ENCODE measurements at regions not wholly inside any gene's neighbourhood (a gene's known extent, or its start where the extent isn't known, plus 50 kb on each side); places are given as distances from the start of the nearest gene placed in this dataset.

DNA sequence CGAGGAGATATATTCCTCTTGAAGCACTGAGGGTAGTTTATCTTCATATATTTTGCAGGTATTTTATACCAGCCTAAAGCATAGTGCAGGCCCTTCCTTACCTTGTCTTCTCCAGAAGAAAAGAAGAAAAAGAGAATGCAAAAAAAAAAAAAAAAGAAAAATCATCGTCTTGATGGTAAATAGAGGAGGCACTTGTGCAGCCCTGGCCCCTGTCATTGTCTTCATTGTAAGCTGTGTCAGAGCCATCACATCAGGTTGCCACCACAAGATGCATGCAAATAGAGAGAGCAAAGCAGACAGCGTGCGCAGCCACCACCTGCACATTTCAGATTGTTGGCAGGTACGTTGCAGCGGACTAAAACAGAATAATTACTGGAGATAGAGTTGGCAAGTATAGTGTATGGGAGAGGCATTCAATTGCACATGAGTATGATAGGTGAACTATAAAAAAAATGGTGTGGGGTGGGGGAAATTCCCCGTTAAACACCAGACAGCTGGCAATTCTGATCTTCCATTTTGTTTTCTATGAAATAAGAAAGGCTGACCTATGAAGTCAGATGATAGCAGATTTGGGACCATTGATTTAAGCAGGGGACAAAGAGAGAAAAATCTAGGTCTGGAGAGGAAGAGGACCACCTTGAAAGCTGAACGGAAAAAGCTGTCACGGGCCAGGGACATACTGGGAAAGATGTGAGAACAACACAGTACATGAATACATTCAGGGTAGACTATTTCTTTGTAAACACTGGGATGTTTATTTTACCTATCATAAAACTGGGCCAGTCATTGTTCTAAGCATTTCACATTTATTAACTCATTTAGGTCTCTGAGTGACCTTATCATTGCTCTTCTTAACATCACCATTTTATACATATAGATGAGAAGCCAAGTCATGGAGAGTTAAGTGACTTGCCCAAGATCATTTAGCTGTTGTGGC lies 306.3 kb upstream of the SP8 start:
- DNase-seq (ENCODE audit: low read depth) = no peak

DNA sequence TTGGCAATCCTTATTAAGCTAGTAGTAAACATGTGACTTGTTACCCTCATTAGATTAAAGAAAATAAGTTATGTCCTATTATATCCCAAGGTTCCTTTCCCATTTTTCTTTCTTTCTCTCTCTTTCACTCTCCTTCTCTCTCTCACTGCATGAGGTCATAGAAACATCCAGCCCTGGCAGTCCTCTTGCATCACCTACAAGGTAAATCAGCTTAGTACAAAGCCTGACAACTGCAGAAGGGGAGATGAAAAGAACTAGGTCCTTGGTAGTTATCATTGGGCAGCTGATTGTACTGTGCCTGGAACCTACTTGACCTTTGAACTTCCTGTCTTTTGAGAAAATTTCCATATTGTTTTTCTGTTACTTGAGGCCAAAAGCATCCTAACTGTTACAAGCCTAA lies 307.9 kb upstream of the SP8 start:
- DNase-seq (ENCODE audit: low read depth) = no peak

DNA sequence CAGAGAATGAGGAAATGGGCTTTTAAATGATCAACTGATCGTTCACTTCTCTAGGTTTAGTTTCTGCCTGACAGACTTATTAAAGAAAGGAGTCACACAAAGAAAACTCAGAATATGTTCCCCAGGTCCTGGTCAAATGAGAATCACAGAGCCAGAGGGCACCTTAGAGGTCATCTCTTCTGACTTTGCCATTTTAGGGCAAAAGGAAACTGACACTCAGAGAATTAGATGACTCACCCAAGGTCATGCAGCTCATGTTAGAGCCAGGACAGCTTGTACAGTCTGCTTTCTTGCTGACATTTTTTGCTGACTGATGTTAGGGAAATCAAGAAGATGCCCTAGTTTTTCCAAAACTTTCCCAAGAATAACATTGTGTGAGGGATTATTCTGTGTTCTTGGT lies 312.7 kb upstream of the SP8 start:
- DNase-seq (ENCODE audit: low read depth) = no peak

DNA sequence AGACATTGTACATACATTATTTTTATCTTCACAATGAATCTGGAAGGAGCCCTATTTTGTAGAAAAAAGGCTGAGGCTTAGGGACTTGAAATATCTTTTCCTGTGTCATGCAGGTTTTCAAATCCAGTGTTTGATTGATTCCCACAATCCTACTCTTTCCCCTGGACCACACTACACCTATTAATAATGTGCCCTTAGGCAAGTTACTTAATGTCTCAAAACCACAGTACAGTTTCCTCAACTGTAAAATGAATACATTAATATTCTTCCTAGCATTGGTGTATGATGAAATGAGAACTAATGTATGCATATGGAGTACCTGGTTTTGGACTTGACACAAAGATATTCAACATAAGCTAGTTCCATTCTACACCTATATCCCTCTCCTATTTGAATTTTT lies 313.3 kb upstream of the SP8 start:
- DNase-seq (ENCODE audit: low read depth) = no peak

DNA sequence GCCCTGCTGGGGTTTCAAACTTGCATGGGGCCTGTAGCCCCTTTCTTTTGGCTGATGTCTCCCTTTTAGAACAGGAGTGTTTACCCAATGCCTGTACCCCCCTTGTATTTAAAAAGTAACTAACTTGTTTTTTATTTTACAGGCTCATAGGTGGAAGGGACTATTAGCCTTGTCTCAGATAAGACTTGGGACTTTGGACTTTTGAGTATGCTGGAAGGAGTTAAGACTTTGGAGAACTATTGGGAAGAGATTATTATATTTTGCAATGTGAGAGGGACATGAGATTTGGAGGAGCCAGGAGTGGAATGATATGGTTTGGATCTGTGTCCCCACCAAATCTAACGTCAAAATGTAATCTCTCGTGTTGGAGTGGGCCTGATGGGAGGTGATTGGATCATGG lies 314.9 kb upstream of the SP8 start:
- no peak for DNase-seq (ENCODE audit: low read depth)

DNA sequence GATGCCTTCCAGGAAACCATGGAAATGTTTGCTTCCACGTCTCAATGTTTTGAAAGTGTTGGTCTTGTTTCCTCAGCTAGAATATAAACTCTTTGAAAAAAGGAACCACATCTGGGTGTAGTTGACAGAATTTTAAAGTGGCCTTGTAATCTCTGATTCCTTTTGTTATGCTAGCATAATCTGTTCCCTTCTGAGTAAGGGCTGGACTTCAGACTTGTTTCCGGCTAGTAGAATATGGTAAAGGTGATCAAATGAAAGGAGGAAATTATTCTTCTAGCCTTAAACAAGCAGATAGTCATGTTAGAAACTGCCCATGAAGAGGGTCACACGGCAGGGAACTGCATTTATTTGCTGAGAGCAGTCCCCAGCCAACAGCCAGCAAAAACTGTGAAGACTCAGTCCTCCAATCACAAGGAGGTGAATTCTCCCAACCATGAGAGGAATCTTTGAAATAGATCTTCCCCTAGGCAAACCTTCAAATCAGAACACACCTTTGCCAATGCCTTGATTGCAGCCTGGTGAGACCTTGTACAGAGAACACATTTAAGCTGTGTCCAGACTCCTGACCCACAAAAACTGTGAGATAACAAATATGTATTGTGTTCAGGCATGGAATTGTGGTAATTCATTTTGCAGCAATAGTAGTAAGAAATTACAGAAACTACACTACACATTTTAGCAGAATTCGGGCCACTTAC lies 316.9 kb upstream of the SP8 start:
- no peak for DNase-seq (ENCODE audit: low read depth)

DNA sequence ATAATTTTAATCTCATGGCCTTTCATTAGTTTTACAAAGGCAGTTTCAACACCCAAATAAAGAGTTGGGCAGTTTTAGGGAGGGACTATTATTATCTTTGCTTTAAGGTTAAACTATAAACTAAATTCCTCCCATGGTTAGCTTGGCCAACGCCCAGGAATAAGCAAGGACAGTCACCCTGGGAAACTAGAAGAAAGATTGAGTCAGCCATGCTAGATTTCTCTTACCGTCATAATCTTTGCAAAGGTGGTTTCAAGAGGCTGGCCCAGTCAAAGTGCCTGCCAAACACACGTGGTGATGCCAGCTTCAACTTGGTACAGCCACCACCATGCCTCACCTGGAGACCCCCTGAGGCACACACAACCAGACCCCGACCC lies 317.4 kb upstream of the SP8 start:
- no peak for DNase-seq (ENCODE audit: low read depth)

DNA sequence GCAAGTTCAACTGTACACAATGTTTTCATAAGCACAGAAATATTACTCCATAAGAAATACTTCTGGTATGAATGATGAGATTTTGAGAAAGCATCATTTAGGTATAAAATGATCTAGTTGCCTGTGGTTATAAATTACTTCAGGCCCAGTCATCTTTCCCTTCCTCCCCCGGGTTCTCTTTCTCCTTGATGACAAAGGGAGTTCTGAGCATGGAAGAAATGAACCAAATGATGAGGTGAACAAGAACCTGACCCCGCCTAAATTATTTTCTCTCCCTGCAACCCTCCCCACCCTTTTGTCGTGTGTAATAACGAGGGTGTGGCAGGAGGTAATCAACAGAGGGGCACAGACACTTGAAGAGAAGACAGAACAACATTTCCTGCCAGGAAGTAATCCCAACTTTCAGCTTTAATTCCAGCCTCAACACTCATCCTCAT lies 319.6 kb upstream of the SP8 start:
- no peak for DNase-seq (ENCODE audit: low read depth)

DNA sequence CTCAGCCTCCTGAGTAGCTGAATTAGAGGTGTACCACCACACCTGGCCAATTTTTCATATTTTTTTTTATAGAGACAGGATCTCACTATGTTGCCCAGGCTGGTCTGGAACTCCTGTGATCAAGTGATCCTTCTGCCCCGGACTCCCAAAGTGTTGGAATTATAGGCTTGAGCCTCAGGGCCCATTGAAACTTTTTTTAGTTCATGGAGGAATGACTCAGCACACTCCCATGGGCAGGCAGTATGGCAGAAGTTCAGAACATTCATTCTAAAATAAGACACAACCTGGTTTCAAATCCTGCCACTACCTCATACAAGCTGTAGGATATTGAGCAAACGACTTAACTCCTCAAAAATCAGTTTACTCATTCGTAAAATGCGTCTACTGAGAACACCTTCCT lies 320.4 kb upstream of the SP8 start:
- DNase-seq (ENCODE audit: low read depth) = no peak

DNA sequence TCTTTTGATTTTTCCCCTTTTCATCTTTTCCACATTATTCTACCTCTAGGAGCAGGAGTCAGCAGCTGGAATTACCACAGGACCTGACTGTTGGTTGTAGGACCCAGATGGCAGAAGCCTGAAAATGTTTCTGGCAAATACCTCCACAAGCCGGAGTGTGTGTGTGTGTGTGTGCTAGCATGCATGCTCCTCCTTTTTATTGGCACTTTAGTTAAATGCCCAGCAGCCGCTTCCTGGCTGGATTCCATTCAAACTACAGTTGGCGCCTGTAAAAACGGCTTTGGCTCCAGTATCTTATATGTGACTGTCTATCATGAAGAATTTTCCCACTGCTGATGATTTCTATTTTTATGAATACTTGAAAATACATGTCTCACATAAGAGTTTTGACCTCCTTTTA lies 319.7 kb upstream of the SP4 start:
- no peak for DNase-seq (ENCODE audit: low read depth)

DNA sequence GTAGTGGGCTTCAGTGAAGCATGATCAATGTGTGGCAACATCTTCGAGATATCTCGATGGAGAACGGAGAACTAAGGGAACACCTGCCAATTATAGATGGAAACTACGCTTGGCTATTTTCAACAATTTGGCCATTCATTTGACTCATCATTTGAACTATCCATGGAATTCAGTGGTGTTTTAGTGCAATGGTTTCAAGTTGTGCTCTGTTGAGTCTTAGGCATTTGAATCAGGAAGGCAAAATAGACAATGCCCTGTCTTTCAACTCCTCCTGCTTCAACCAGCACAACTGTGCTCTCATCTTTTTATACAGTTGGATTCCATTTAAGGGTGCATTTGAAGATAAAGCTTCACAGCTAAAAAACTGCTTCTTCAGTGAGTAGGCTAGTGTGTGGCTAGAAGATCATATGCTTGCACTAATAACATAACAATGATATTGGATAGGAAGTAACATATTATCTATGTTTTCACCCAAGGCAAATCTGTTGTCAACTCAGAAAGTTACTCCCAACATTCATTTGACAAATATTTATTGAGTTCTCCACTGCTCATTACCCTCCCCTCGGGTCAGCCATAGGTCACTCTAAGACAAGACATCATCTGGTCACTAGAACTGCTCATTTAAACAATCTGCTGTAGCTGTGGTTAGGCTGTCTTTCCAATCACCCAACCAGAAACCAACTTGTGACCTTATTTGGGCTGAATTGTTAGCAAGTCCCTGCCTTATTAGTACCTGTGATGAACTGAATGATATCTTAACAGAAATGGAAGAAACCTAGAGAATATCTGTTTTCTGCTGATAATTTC lies 314.1 kb upstream of the SP4 start:
- no peak for DNase-seq (ENCODE audit: low read depth)

DNA sequence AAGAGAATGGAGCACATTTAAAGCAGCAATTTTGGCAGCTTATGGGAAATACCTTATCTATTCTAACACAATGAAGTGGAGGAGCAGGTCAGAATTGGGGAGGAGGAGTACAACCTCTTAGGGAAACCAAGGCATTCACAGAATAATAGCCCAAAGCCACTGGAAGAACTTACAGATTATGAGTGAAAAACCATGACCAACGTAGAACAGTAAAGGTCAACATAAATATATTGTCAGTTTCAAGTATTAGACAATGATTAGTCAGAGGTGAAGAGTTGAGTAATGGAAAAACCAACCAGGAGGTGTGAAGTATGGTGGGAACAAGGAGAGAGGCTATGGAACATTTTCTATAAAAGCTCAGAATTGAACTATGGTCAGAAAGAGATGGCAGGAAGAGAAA lies 304.3 kb upstream of the SP4 start:
- DNase-seq (ENCODE audit: low read depth) = no peak

DNA sequence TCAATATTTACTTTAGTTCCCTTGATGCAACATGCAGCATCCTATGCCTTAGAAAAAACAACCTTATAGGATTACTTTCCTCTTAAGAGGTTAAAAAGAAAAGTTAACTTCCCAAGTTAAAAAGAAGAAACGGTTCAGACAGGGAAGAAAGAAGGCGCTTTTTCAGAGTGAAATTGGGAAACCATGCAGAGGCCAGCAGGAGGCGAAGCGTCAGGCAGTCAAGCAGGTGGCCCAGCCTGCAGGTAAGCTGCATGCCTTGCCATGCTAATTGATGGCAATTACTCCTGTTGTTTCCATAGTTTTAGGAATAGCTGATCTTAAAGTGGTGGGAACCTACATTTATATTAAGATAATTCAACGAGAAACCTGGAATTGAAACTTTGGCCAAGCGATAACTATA lies 302.6 kb upstream of the SP4 start:
- no peak for DNase-seq (ENCODE audit: low read depth)

DNA sequence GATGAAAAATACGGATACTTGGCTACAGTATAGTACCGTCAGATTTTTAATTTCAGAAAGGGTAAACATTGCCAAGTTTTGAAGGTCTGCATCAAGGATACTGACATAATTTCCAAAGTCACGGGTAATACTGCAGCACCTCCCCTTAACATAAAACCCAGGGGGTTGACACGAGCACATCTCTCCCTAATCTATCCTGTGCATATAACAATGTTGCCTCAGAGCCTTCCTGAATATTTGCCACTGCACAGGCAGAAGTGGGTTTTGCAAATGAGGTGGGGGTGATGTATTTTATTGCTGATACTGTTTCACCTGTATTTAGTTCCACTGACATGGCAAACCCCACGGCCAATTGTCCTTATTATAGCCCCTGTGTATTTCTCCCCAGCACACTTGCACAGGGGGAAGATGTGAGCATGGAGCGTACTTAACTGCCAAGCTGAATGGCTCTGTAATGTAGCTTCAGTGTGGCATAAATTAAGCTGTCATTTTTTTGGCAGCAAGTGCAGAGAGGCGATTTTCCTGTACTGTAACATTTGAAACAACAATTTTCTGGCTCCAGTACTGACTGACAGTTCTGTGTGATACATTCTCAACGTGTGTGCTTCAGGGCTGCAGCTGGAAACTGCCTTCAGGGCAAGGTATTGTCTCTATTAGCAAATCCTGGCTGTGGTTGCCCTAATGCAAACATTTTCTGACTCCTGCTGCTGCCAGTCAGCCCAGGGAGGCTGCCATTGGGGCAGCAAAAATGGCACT lies 299.6 kb upstream of the SP4 start:
- DNase-seq (ENCODE audit: low read depth) = no peak

DNA sequence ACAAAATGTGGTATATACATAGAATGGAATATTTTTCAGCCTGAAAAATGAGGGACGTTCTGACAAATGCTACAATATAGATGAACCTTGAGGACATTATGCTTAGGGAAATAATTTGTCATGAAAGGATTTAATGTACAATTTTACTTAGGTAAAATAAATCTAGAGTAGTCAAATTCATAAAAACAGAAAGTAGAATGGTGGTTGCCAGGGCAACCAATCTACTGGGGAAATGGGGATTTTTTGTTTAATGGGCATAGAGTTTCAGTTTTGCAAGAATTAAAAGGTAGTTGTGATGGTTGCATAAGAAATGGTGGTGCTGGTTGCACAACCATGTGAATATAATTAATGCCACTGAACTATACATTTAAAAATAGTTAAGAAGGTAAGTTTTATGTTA lies 296.0 kb upstream of the SP4 start:
- DNase-seq (ENCODE audit: low read depth) = no peak

DNA sequence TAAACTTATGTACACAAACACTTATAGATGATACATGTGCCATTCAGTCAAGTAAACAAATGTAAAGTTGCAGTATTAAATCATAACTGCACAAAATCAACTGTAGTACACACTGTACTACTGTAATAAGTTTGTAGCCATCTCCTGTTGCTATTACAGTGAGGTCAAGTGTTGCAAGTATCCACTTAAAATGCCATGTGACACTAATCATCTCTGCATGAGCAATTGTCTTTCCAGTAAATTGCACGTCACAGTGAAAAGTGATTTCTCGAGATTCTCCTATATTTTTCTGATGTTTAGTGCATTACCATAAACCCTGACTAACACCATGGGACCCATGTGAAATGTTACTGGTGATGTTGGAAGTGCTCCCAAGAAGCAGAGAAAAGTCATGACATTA lies 293.3 kb upstream of the SP4 start:
- DNase-seq (ENCODE audit: low read depth) = no peak

DNA sequence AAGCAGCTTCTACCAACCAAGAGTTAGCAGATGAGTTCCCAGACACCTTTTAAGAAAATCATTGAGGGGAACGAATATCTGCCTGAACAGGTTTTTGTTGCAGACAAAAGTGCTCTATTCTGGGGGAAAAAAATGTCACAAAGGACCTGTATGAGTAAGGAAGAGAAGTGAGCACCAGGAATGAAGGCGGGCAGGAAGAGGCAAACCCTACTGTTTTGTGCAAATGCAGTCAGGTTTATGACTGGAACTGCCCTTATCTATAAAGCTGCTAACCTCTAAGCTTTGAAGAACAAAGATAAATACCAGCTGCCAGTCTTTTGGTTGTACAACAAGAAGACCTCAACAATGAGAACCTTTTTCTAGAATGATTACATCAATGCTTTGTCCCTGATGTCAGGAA lies 292.4 kb upstream of the SP4 start:
- DNase-seq (ENCODE audit: low read depth) = no peak

DNA sequence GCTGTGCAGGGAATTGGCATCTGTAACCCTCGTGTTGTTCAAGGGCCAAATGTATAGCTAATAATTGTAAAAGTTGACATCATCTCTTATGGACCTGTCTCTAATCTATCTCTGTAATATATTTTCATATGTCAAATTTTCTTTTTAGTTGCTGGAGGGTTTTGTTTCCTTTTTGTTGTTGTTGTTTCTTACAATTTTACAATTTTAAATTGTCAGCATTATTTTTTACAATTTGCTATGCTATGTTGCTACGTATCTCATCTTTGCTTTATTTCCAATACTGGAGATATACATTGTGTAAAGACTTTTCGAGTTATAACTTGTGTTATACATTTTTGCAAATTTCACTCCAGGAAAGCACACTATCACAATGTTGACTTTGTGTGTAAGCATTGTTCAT lies 290.2 kb upstream of the SP4 start:
- DNase-seq (ENCODE audit: low read depth) = no peak

DNA sequence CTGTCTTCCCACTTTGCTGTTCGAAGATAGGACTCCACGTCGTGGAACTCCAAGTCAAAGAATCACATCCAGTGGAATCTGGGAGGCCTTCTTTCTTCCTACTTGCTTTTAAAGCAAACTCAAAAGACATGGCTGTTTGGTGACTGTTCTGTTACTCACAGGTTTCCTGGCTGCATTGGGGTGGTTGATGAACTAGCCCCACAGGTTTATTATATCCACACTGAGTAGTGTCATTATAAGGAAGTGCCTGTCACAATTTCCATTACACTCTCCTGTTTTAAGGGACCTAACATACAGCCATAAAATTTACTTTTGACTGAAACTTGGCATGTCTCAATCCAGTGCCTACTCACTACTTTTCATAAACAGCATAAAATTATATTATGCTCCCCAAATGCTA lies 287.3 kb upstream of the SP4 start:
- DNase-seq (ENCODE audit: low read depth) = no peak

DNA sequence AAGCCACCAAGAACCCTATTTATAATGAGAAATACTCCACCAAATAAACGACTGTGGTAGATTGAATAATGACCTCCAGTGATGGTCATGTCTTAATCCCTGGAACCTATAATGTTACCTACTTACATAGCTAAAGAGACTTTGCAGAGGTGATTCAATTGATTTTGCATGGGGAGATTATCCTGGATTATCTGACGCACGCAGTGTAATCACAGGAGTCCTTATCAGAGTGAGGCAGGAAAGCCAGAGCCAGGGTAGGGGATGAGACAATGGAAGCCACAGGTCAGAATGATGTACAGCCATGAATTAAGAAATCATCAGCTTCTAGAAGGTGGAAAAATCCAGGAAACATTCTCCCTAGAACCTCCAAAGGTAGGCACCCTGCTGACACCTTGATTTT lies 286.4 kb upstream of the SP4 start:
- DNase-seq (ENCODE audit: low read depth) = no peak

DNA sequence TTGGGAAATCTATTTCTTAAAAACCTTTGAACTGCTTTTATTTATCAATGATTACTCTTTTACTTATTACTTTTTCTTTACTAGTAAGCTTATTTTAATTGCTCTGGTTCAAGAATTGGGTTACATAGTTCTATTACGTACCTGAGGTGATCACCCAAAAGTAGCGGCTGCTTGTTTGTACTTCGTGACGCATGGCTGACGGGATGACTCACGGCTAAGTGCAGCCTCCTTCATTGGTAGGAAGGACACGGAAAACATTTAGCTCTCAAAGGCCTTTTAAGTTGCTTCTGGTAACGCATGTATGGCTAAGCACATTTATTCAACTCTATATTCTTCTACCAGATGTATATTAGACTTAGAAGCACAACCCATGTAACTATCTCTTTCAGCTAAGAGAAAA lies 285.8 kb upstream of the SP4 start:
- DNase-seq (ENCODE audit: low read depth) = no peak

All from activated T-helper 1 cell treated with Interleukin-2 at 50 U/mL for 16 hours (primary cell).